ENCODE measurements at regions not wholly inside any gene's neighbourhood (a gene's known extent, or its start where the extent isn't known, plus 50 kb on each side); places are given as distances from the start of the nearest gene placed in this dataset.

GRCh38 chr15:70451821-70452653, 311.3 kb downstream of the UACA start:
- no peaks in the 10 kb centered on the region for H3K27me3 ChIP-seq (ENCODE audit: insufficient read depth, low read depth, severe bottlenecking)
- H3K9me3 ChIP-seq (ENCODE audit: severe bottlenecking), result no peaks in the 10 kb centered on the region
- TF ChIP-seq CTCF (IDR thresholded peaks at IDR 0.05; ENCODE audit: low read depth, low read length), result no peak
- DNase-seq, result no peak
- no peak overlapping the region for H3K4me3 ChIP-seq (ENCODE audit: low read depth, low read length)
- no peaks in the 10 kb centered on the region for H3K36me3 ChIP-seq
- no peak overlapping the region for H3K27ac ChIP-seq

- no peaks in the 10 kb centered on the region for H3K9me3 ChIP-seq (ENCODE audit: severe bottlenecking)
- no peak for TF ChIP-seq CTCF (IDR thresholded peaks at IDR 0.05; ENCODE audit: low read depth, low read length)
- no peak overlapping the region for H3K4me3 ChIP-seq (ENCODE audit: low read depth, low read length)
- DNase-seq, result no peak
- no peaks in the 10 kb centered on the region for H3K36me3 ChIP-seq
- H3K27ac ChIP-seq, result no peak overlapping the region
- H3K27me3 ChIP-seq (ENCODE audit: insufficient read depth, low read depth, severe bottlenecking), result no peaks in the 10 kb centered on the region
Observed at GRCh38 chr15:70450142-70450443, 313.3 kb downstream of the UACA start.

- DNase-seq, result no peak
- H3K9me3 ChIP-seq (ENCODE audit: severe bottlenecking), result no peaks in the 10 kb centered on the region
- H3K27ac ChIP-seq, result no peak overlapping the region
- no peaks in the 10 kb centered on the region for H3K36me3 ChIP-seq
- TF ChIP-seq CTCF (IDR thresholded peaks at IDR 0.05; ENCODE audit: low read depth, low read length), result no peak
- H3K27me3 ChIP-seq (ENCODE audit: insufficient read depth, low read depth, severe bottlenecking), result no peaks in the 10 kb centered on the region
- H3K4me3 ChIP-seq (ENCODE audit: low read depth, low read length), result no peak overlapping the region
Observed at GRCh38 chr15:70449311-70450141, 313.8 kb downstream of the UACA start.

GRCh38 chr15:70447928-70448698, 315.2 kb downstream of the UACA start:
- H3K27me3 ChIP-seq (ENCODE audit: insufficient read depth, low read depth, severe bottlenecking), result no peaks in the 10 kb centered on the region

GRCh38 chr15:70447521-70447920, 315.8 kb downstream of the UACA start:
- Histone ChIP-seq H3K4me3 (ENCODE audit: low read depth, low read length) (no peak overlapping the region), H3K36me3 (no peaks in the 10 kb centered on the region), H3K9me3 (ENCODE audit: severe bottlenecking) (no peaks in the 10 kb centered on the region), H3K27me3 (ENCODE audit: insufficient read depth, low read depth, severe bottlenecking) (no peaks in the 10 kb centered on the region), H3K27ac (no peak overlapping the region)
- no peak for DNase-seq
- TF ChIP-seq CTCF (IDR thresholded peaks at IDR 0.05; ENCODE audit: low read depth, low read length), result no peak

More at GRCh38 chr15:70447928-70448698, 315.2 kb downstream of the UACA start:
- H3K9me3 ChIP-seq (ENCODE audit: severe bottlenecking), result no peaks in the 10 kb centered on the region
- DNase-seq, result no peak
- no peaks in the 10 kb centered on the region for H3K36me3 ChIP-seq
- no peak overlapping the region for H3K4me3 ChIP-seq (ENCODE audit: low read depth, low read length)
- H3K27ac ChIP-seq, result no peak overlapping the region
- no peak for TF ChIP-seq CTCF (IDR thresholded peaks at IDR 0.05; ENCODE audit: low read depth, low read length)

Measured in WERI-Rb-1 (cell line).